ENCODE measurements at regions not wholly inside any gene's neighbourhood (a gene's known extent, or its start where the extent isn't known, plus 50 kb on each side); places are given as distances from the start of the nearest gene placed in this dataset.

GRCh38 chr6:99143108-99143861, 195.5 kb upstream of the FBXL4 start:
- no peak for TF ChIP-seq CTCF (IDR thresholded peaks at IDR 0.05)
- TF ChIP-seq POLR2A (IDR thresholded peaks at IDR 0.05), result no peak
